ENCODE measurements at regions not wholly inside any gene's neighbourhood (a gene's known extent, or its start where the extent isn't known, plus 50 kb on each side); places are given as distances from the start of the nearest gene placed in this dataset.

- DNase-seq (ENCODE audit: low spot score), result no peak
- no peaks in the 10 kb centered on the region for H3K36me3 ChIP-seq (ENCODE audit: insufficient read depth, low read length)
- ChIA-PET CTCF (ENCODE audit: unreplicated experiment) (interaction anchor here (0.6 kb wide), 1 partner anchor 576 kb away, joined by 3 read pairs; no protein-coding TSS in a partner anchor), POLR2A (no interaction called here)
- no peak overlapping the region for H2AFZ ChIP-seq (ENCODE audit: low read length)
- H3K27ac ChIP-seq (ENCODE audit: low read depth, low read length, poor library complexity, severe bottlenecking), result no peak overlapping the region
- BruUV-seq (replicated peaks), result no TSS peak
- intact Hi-C loops (cut with micrococcal nuclease; ENCODE audit: unreplicated experiment), result no loop called here
- H3K9me3 ChIP-seq (ENCODE audit: low read length), result no peaks in the 10 kb centered on the region
- H4K20me1 ChIP-seq (ENCODE audit: insufficient read depth, low read length), result no peaks in the 10 kb centered on the region
- TF ChIP-seq EZH2phosphoT487 (IDR thresholded peaks at IDR 0.05; ENCODE audit: borderline replicate concordance, low read depth, low read length) (no peak), CTCF (conservative IDR thresholded peaks at IDR 0.05; ENCODE audit: low read length) (no peak)
- H3K9me2 ChIP-seq (ENCODE audit: insufficient read depth, low read length), result no peaks in the 10 kb centered on the region
- H3K79me2 ChIP-seq (ENCODE audit: insufficient read depth, low read depth, low read length), result no peaks in the 10 kb centered on the region
- H3K4me3 ChIP-seq (ENCODE audit: low read depth, low read length, poor library complexity, severe bottlenecking), result no peak overlapping the region
- H3K4me1 ChIP-seq (ENCODE audit: insufficient read depth, low read length, poor library complexity, severe bottlenecking), result no peaks in the 10 kb centered on the region
- H3K4me2 ChIP-seq (ENCODE audit: low read length), result no peak overlapping the region
Observed at GRCh38 chr10:130772676-130773075, 538.8 kb downstream of the TCERG1L start.

GRCh38 chr10:130773941-130774340 lies 537.6 kb downstream of the TCERG1L start:
- Histone ChIP-seq H3K9me3 (ENCODE audit: low read length) (no peaks in the 10 kb centered on the region), H3K79me2 (ENCODE audit: insufficient read depth, low read depth, low read length) (no peaks in the 10 kb centered on the region), H3K4me3 (ENCODE audit: low read depth, low read length, poor library complexity, severe bottlenecking) (no peak overlapping the region), H3K36me3 (ENCODE audit: insufficient read depth, low read length) (no peaks in the 10 kb centered on the region), H3K4me2 (ENCODE audit: low read length) (no peak overlapping the region), H3K27ac (ENCODE audit: low read depth, low read length, poor library complexity, severe bottlenecking) (no peak overlapping the region), H3K9me2 (ENCODE audit: insufficient read depth, low read length) (no peaks in the 10 kb centered on the region), H4K20me1 (ENCODE audit: insufficient read depth, low read length) (no peaks in the 10 kb centered on the region), H3K4me1 (ENCODE audit: insufficient read depth, low read length, poor library complexity, severe bottlenecking) (no peaks in the 10 kb centered on the region), H2AFZ (ENCODE audit: low read length) (no peak overlapping the region)
- TF ChIP-seq CTCF (conservative IDR thresholded peaks at IDR 0.05; ENCODE audit: low read length) (no peak), EZH2phosphoT487 (IDR thresholded peaks at IDR 0.05; ENCODE audit: borderline replicate concordance, low read depth, low read length) (no peak)
- ChIA-PET POLR2A (no interaction called here), CTCF (ENCODE audit: unreplicated experiment) (no interaction called here)
- BruUV-seq (replicated peaks), result no TSS peak
- intact Hi-C loops (cut with micrococcal nuclease; ENCODE audit: unreplicated experiment), result no loop called here
- DNase-seq (ENCODE audit: low spot score), result no peak

DNA sequence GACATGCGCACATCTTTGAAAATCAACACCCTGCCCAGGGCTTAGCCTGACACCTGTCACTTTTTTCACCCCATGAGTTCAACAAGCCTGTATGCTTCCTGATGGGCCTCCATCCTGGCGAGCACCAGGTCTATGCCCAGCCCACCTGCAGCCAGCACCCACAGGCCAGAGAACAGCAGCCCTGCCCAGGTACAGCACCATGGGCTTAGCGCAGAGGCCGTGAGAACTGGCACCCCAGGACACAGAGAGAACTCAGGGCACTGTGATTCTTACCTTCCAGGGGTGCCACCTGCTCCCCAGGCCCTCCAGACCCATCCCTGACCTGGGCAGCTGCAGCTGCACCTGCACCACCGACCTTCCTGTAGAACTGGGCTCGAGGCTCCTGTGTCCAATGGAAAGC lies 536.6 kb downstream of the TCERG1L start:
- H3K79me2 ChIP-seq (ENCODE audit: insufficient read depth, low read depth, low read length), result no peaks in the 10 kb centered on the region
- BruUV-seq (replicated peaks), result no TSS peak
- no peak overlapping the region for H3K4me2 ChIP-seq (ENCODE audit: low read length)
- H3K4me1 ChIP-seq (ENCODE audit: insufficient read depth, low read length, poor library complexity, severe bottlenecking), result no peaks in the 10 kb centered on the region
- no peaks in the 10 kb centered on the region for H3K9me3 ChIP-seq (ENCODE audit: low read length)
- no peaks in the 10 kb centered on the region for H3K9me2 ChIP-seq (ENCODE audit: insufficient read depth, low read length)
- no peak for TF ChIP-seq CTCF (conservative IDR thresholded peaks at IDR 0.05; ENCODE audit: low read length)
- H2AFZ ChIP-seq (ENCODE audit: low read length), result no peak overlapping the region
- ChIA-PET POLR2A (no interaction called here), CTCF (ENCODE audit: unreplicated experiment) (interaction anchor here (0.6 kb wide), 1 partner anchor 8 kb away, joined by 3 read pairs; no protein-coding TSS in a partner anchor)
- no peaks in the 10 kb centered on the region for H4K20me1 ChIP-seq (ENCODE audit: insufficient read depth, low read length)
- H3K36me3 ChIP-seq (ENCODE audit: insufficient read depth, low read length), result no peaks in the 10 kb centered on the region
- H3K4me3 ChIP-seq (ENCODE audit: low read depth, low read length, poor library complexity, severe bottlenecking), result no peak overlapping the region
- H3K27ac ChIP-seq (ENCODE audit: low read depth, low read length, poor library complexity, severe bottlenecking), result no peak overlapping the region
- intact Hi-C loops (cut with micrococcal nuclease; ENCODE audit: unreplicated experiment), result no loop called here
- DNase-seq (ENCODE audit: low spot score), result no peak
